KMS-11 (cell line): ENCODE measurements at regions not wholly inside any gene's neighbourhood (a gene's known extent, or its start where the extent isn't known, plus 50 kb on each side); places are given as distances from the start of the nearest gene placed in this dataset.
"Not testable (repeated sequence)": the region's sequence is repeated elsewhere in the genome, so short reads cannot be mapped to it uniquely, and the experiment has no call there.

ENCODE experiments used
- H2AFZ ChIP-seq: fragments of 200-600 bp; sonication (generic); 2 replicates; pipeline ENCODE4 v1.6.1; 2016; ENCODE audit warnings: antibody characterized with exemption, mixed run types, low read depth
- H3K27ac ChIP-seq: fragments of 200-600 bp; sonication (generic); 2 replicates; pipeline ENCODE4 v1.6.1; 2016; ENCODE audit warnings: mild to moderate bottlenecking, mixed run types
- H3K27me3 ChIP-seq: fragments of 200-600 bp; sonication (generic); 2 replicates; pipeline ENCODE4 v1.6.1; 2017; ENCODE audit warnings: mild to moderate bottlenecking, low read depth, mixed run types, moderate library complexity; ENCODE audit not compliant: insufficient read depth
- H3K36me3 ChIP-seq: fragments of 200-600 bp; sonication (generic); 2 replicates; pipeline ENCODE4 v1.6.1; 2017; ENCODE audit warnings: mild to moderate bottlenecking, mixed run types; ENCODE audit not compliant: insufficient read depth
- H3K4me1 ChIP-seq: fragments of 200-600 bp; sonication (generic); 2 replicates; pipeline ENCODE4 v1.6.1; 2016; ENCODE audit warnings: mild to moderate bottlenecking, low read depth, mixed run types; ENCODE audit not compliant: poor library complexity, severe bottlenecking
- H3K4me2 ChIP-seq: fragments of 200-600 bp; sonication (generic); 2 replicates; pipeline ENCODE4 v1.7.0; 2016; ENCODE audit warnings: mild to moderate bottlenecking, mixed run types
- H3K4me3 ChIP-seq: fragments of 200-600 bp; sonication (generic); IDR thresholded peaks from 2 replicates; pipeline ENCODE4 v1.6.1; 2017; ENCODE audit warnings: low read depth, low read length, mixed read lengths; ENCODE audit not compliant: insufficient read depth
- H3K79me2 ChIP-seq: fragments of 200-600 bp; sonication (generic); 2 replicates; pipeline ENCODE4 v1.6.1; 2016; ENCODE audit warnings: low read depth, mixed run types; ENCODE audit not compliant: insufficient read depth
- H3K9ac ChIP-seq: fragments of 200-600 bp; sonication (generic); 2 replicates; pipeline ENCODE4 v1.6.1; 2016; ENCODE audit warnings: mild to moderate bottlenecking, mixed run types
- H4K20me1 ChIP-seq: fragments of 200-600 bp; sonication (generic); 2 replicates; pipeline ENCODE4 v1.6.1; 2016; ENCODE audit warnings: mild to moderate bottlenecking, mixed run types; ENCODE audit not compliant: insufficient read depth
- CTCF ChIP-seq: fragments of 200-600 bp; sonication (generic); conservative IDR thresholded peaks from 2 replicates; pipeline ENCODE4 v1.6.1; 2017; ENCODE audit warnings: low read depth, mild to moderate bottlenecking, antibody characterized with exemption, low read length, moderate library complexity, mixed read lengths

- Histone ChIP-seq H2AFZ (no peak overlapping the region), H3K4me1 (no peaks in the 10 kb centered on the region), H3K27me3 (no peaks in the 10 kb centered on the region), H3K4me3 (no peak overlapping the region), H3K79me2 (no peaks in the 10 kb centered on the region), H4K20me1 (no peaks in the 10 kb centered on the region), H3K9ac (no peak overlapping the region), H3K36me3 (no peaks in the 10 kb centered on the region), H3K4me2 (no peak overlapping the region), H3K27ac (no peak overlapping the region)
- no peak for TF ChIP-seq CTCF
Observed at GRCh38 chr7:4603843-4604231, 78.3 kb upstream of the FOXK1 start.

DNA sequence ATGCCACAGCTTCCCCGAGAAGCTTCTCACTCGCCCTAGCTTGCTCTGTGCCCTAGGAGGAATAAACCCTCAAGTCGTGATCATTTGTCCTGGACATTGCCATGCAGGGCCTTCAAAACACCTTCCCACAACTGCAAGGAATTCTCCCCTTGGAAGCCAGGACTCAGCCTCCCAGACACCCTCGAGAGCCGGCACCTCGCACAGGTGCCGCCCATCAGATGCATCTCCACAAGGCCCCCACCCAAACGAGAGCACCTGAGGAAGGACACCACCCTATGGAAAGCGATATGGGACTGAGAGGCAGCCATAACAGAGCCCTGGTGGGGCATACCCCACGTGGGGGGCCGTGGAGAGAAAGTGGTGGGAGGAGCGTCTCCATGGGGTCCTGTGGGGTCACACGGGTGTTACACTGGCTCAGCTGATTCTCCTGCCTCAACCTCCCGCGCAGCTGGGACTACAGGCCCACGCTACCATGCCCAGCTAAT, 77.6 kb upstream of the FOXK1 start:
- H4K20me1 ChIP-seq, result no peaks in the 10 kb centered on the region
- no peak overlapping the region for H3K9ac ChIP-seq
- no peaks in the 10 kb centered on the region for H3K36me3 ChIP-seq
- H3K27me3 ChIP-seq, result no peaks in the 10 kb centered on the region
- no peak overlapping the region for H3K27ac ChIP-seq
- H3K4me3 ChIP-seq, result no peak overlapping the region
- TF ChIP-seq CTCF, result no peak
- no peaks in the 10 kb centered on the region for H3K79me2 ChIP-seq
- no peak overlapping the region for H3K4me2 ChIP-seq
- no peaks in the 10 kb centered on the region for H3K4me1 ChIP-seq
- no peak overlapping the region for H2AFZ ChIP-seq

DNA sequence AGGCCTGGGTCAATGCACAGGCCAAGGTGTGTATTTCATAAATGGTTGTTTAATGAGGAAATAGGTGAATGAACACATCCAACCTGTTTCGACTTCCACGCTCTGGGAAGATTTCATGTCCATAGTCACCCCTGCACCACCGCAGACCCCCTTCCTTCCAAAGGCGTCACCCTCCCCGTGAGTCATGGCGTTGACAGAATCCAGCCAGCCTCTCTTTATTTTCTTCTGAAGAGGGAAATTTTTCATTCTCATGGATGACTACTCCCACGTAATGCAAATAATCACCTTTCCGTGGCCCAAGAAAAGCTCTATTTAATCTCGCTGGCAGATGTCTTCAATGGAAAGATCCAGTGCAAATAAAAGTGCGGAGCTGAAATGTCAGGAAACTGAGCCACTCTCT, 75.3 kb upstream of the FOXK1 start:
- no peaks in the 10 kb centered on the region for H3K36me3 ChIP-seq
- no peaks in the 10 kb centered on the region for H3K79me2 ChIP-seq
- H4K20me1 ChIP-seq, result no peaks in the 10 kb centered on the region
- H3K4me2 ChIP-seq, result no peak overlapping the region
- no peak overlapping the region for H3K9ac ChIP-seq
- no peak overlapping the region for H3K4me3 ChIP-seq
- no peak overlapping the region for H3K27ac ChIP-seq
- H3K4me1 ChIP-seq, result no peaks in the 10 kb centered on the region
- no peak overlapping the region for H2AFZ ChIP-seq
- no peak for TF ChIP-seq CTCF
- H3K27me3 ChIP-seq, result no peaks in the 10 kb centered on the region

GRCh38 chr7:4607311-4607729, 74.8 kb upstream of the FOXK1 start:
- H2AFZ ChIP-seq, result no peak overlapping the region
- no peaks in the 10 kb centered on the region for H3K79me2 ChIP-seq
- H3K27ac ChIP-seq, result no peak overlapping the region
- H3K4me3 ChIP-seq, result no peak overlapping the region
- no peak for TF ChIP-seq CTCF
- no peak overlapping the region for H3K4me2 ChIP-seq
- H3K27me3 ChIP-seq, result no peaks in the 10 kb centered on the region
- no peak overlapping the region for H3K9ac ChIP-seq
- no peaks in the 10 kb centered on the region for H4K20me1 ChIP-seq
- H3K36me3 ChIP-seq, result no peaks in the 10 kb centered on the region
- H3K4me1 ChIP-seq, result no peaks in the 10 kb centered on the region

GRCh38 chr7:4609576-4609975, 72.5 kb upstream of the FOXK1 start:
- not testable (repeated sequence) for H3K4me2 ChIP-seq

More at GRCh38 chr7:4609576-4609975, 72.5 kb upstream of the FOXK1 start:
- H2AFZ ChIP-seq, H3K36me3 ChIP-seq, H3K9ac ChIP-seq, H3K4me3 ChIP-seq, H3K27me3 ChIP-seq, H4K20me1 ChIP-seq, H3K79me2 ChIP-seq, H3K4me1 ChIP-seq, H3K27ac ChIP-seq: not testable (repeated sequence)
